ENCODE measurements at regions not wholly inside any gene's neighbourhood (a gene's known extent, or its start where the extent isn't known, plus 50 kb on each side); places are given as distances from the start of the nearest gene placed in this dataset.
"Not testable (repeated sequence)": the region's sequence is repeated elsewhere in the genome, so short reads cannot be mapped to it uniquely, and the experiment has no call there.

DNA sequence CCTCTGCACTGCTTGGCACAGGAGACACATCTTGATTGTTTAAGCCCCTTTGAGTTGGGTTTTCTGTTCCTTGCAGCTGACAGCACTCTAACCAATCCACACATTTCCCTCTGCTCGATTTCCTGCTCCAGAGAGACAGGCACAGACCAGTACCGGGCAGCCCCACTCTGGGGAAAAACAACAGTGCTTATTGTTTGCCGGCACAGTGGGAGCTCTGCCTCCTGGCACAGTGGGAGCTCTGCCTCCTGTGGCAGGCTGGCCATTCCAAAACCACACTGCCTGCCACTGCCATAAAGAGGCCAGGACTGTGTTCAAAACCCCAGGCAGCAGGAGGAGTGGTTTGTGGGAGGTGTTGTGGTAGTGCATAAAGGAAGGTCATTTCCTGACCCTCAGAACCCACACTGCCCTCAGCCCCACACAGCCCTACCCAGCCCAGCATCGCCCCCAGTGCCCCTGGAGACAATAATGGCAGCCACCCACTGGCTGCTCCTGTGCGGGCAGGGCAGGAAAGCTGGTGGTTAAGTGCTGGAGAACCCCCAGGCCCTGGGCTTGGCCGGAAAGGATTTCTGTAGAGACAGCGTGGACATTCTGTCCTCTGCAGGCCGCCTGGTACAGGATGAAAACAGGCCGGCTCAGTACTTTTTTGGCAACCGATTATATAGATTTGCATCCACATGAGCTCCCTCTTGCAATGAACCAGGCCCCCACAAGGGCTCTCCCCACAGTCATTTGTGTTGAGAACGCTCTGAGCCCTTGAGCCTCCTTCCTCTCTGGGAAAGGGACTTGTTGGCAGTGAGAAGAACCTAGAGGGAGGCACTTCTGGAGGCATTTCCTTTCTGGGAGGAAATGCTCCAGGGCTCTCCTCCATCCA lies 182.8 kb downstream of the TRIM43 start:
- H3K4me1 Mint-ChIP-seq; H3K27ac Mint-ChIP-seq; DNase-seq; H3K27me3 Mint-ChIP-seq; H3K36me3 Mint-ChIP-seq (ENCODE audit: low read depth); POLR2A ChIA-PET; H3K4me3 Mint-ChIP-seq; H3K9me3 Mint-ChIP-seq; CTCF ChIA-PET: not testable (repeated sequence)

DNA sequence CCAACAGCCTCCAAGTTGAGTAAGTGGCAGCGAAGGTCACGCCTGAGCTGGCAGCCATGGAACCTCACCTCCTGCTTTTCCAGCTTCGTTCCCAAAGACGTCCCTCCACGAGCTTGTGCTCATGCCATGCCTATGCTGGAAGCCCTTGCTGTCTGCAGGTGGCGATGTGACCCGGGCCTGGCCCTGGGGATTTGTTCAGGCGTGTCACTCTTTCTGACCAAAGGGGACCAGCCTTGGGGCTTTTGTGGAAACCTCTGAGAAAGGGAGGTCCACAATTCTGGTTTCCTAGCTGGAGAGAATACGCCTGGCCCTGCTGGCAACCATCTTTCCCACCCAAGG lies 183.4 kb downstream of the TRIM43 start:
- H3K9me3 Mint-ChIP-seq; POLR2A ChIA-PET; CTCF ChIA-PET; H3K27ac Mint-ChIP-seq; H3K4me3 Mint-ChIP-seq; H3K36me3 Mint-ChIP-seq (ENCODE audit: low read depth); DNase-seq; H3K4me1 Mint-ChIP-seq; H3K27me3 Mint-ChIP-seq: not testable (repeated sequence)

All from activated CD4-positive, alpha-beta memory T cell treated with anti-CD3 and anti-CD28 coated beads, Interleukin-2, amount 10 ng/mL, durations not matched to agents 7 days and 5 days (primary cell).